A549 (cell line): ENCODE measurements at regions not wholly inside any gene's neighbourhood (a gene's known extent, or its start where the extent isn't known, plus 50 kb on each side); places are given as distances from the start of the nearest gene placed in this dataset.

Experiments
- ATAC-seq, 2 experiments: fragments of 200-7000 bp in 1 of 2; fragments of >200 bp in 1 of 2; cut with Nextera tagmentation in 1 of 2; cut with Tn5 transposase in 1 of 2; 3 replicates each; pipeline versions ENCODE4 v1.8.0 to v1.9.1; 2018 to 2020; ENCODE audit warnings: mild to moderate bottlenecking in 1 of 2, moderate library complexity in 1 of 2
- CTCF ChIA-PET: fragments of 300-600 bp; sonication (Branson Sonifier 250); formaldehyde crosslinking; extraction: SDS; loops from one replicate; lab custom pipeline; 2021; ENCODE audit warnings: antibody characterized with exemption, inconsistent platforms; lab: Yijun Ruan, JAX
- POLR2A ChIA-PET: fragments of 350-600 bp; formaldehyde crosslinking; extraction: SDS; loops from one replicate; lab custom pipeline; 2021; ENCODE audit warnings: antibody characterized with exemption, inconsistent platforms; lab: Yijun Ruan, JAX
- DNase-seq, 2 experiments: peaks; one replicate each; pipeline versions ENCODE4 v3.0.0 to v3.0.0-alpha.2; 2011 to 2016; ENCODE audit warnings: low read depth in 1 of 2, low spot score in 1 of 2
- FAIRE-seq: peaks from 2 replicates; lab custom pipeline; 2011; peaks lifted over from hg19 to GRCh38; lab: Jason Lieb, UNC
- H3K27ac ChIP-seq, 2 experiments: fragments of >200 bp; sonication (Bioruptor Twin); formaldehyde crosslinking; 3 replicates each; pipeline ENCODE4 v1.5.1; 2016 to 2017
- H3K4me1 ChIP-seq: fragments of >200 bp; sonication (Bioruptor Twin); formaldehyde crosslinking; 3 replicates; pipeline ENCODE4 v1.6.1; 2016
- H3K4me2 ChIP-seq: fragments of >200 bp; sonication (Bioruptor Twin); formaldehyde crosslinking; 3 replicates; pipeline ENCODE4 v1.6.1; 2016
- H3K4me3 ChIP-seq: fragments of >200 bp; sonication (Bioruptor Twin); formaldehyde crosslinking; 3 replicates; pipeline ENCODE4 v1.5.1; 2016
- H3K9me3 ChIP-seq: fragments of >200 bp; sonication (Bioruptor Twin); formaldehyde crosslinking; 3 replicates; pipeline ENCODE4 v1.6.1; 2016
- ATOH8 ChIP-seq: fragments of 250-450 bp; sonication (Bioruptor Pico); IDR thresholded peaks from 2 replicates; pipeline ENCODE4 v1.5.0; 2020; ENCODE audit warnings: low read depth, mild to moderate bottlenecking, moderate library complexity
- CBX2 ChIP-seq: fragments of 200-600 bp; sonication (generic); IDR thresholded peaks from 2 replicates; pipeline ENCODE4 v1.6.1; 2016; ENCODE audit warnings: low read depth, mild to moderate bottlenecking, borderline replicate concordance
- CEBPB ChIP-seq, 2 experiments: fragments of >200 bp in 1 of 2; sonication (Bioruptor Twin) in 1 of 2; formaldehyde crosslinking in 1 of 2; IDR thresholded peaks; 2 replicates each; pipeline ENCODE4 v1.6.1; 2012 to 2016
- CTCF ChIP-seq: fragments of >200 bp; sonication (Bioruptor Twin); formaldehyde crosslinking; IDR thresholded peaks from 3 replicates; pipeline ENCODE4 v1.5.1; 2016
- E2F6 ChIP-seq: IDR thresholded peaks from 2 replicates; pipeline ENCODE4 v1.6.1; 2012; ENCODE audit warnings: low read depth, borderline replicate concordance
- ELK1 ChIP-seq: fragments of 150-350 bp; IDR thresholded peaks from 2 replicates; pipeline ENCODE4 v1.6.1; 2014; ENCODE audit warnings: low read depth, mild to moderate bottlenecking, low read length
- GATA3 ChIP-seq: IDR thresholded peaks from 2 replicates; pipeline ENCODE4 v1.6.1; 2012; ENCODE audit warnings: borderline replicate concordance
- HES2 ChIP-seq: fragments of >200 bp; sonication (Bioruptor Twin); formaldehyde crosslinking; IDR thresholded peaks from 2 replicates; pipeline ENCODE4 v1.6.1; 2016
- HMGXB4 ChIP-seq: fragments of 250-450 bp; sonication (Bioruptor Pico); IDR thresholded peaks from 2 replicates; pipeline ENCODE4 v1.5.0; 2021; ENCODE audit warnings: mild to moderate bottlenecking, moderate library complexity, borderline replicate concordance
- HOXB13 ChIP-seq: fragments of 250-450 bp; sonication (Bioruptor Pico); IDR thresholded peaks from 2 replicates; pipeline ENCODE4 v1.5.0; 2020; ENCODE audit warnings: low read depth, mild to moderate bottlenecking, moderate library complexity
- JUN ChIP-seq, 2 experiments: fragments of >200 bp; sonication (Bioruptor Twin); formaldehyde crosslinking; IDR thresholded peaks; 2 replicates in 1 of 2; 3 replicates in 1 of 2; pipeline ENCODE4 v1.6.1; 2016 to 2017
- NFE2L2 ChIP-seq: fragments of 150-350 bp; conservative IDR thresholded peaks from 2 replicates; pipeline ENCODE4 v1.6.1; 2014; ENCODE audit warnings: low read length
- POLR2A ChIP-seq: IDR thresholded peaks from 2 replicates; pipeline ENCODE4 v1.6.1; 2012; ENCODE audit warnings: mild to moderate bottlenecking, low read length
- USF2 ChIP-seq: fragments of 450-650 bp; IDR thresholded peaks from 2 replicates; pipeline ENCODE4 v1.6.1; 2014; ENCODE audit warnings: antibody characterized with exemption
- ZSCAN20 ChIP-seq: fragments of 250-450 bp; sonication (Bioruptor Pico); IDR thresholded peaks from 2 replicates; pipeline ENCODE4 v1.8.0; 2022; ENCODE audit warnings: mild to moderate bottlenecking, moderate library complexity
- WGBS: methylation state at CpG from one replicate; pipeline ENCODE4 v1.1.6; 2017; ENCODE audit errors: missing lambda C conversion rate; 5-methylcytosine and 5-hydroxymethylcytosine counted together

GRCh38 chr2:151083856-151084795 lies 177.5 kb downstream of the RBM43 start:
- ATAC-seq (no peak), DNase-seq (no peak), FAIRE-seq (no peak)
- 35% methylated on average over 7 of the region's 7 CpGs for WGBS
- H3K27ac ChIP-seq: no peak overlapping the region
- H3K9me3 ChIP-seq: no peaks in the 10 kb centered on the region
- no peak for TF ChIP-seq NFE2L2
- no peak for TF ChIP-seq CEBPB (IDR thresholded peaks at IDR 0.05)
- TF ChIP-seq ATOH8: no peak
- TF ChIP-seq POLR2A: no peak
- TF ChIP-seq E2F6: no peak
- no peak overlapping the region for H3K4me2 ChIP-seq
- CTCF ChIA-PET: no interaction called here
- POLR2A ChIA-PET: no interaction called here
- no peaks in the 10 kb centered on the region for H3K4me1 ChIP-seq
- H3K4me3 ChIP-seq: no peak overlapping the region

- POLR2A ChIA-PET: no interaction called here
- peaks cover 9% of the 10 kb centered on the region; the same call in 1 of the 3 replicates for H3K9me3 ChIP-seq
- no peak for DNase-seq
- TF ChIP-seq CBX2 (no peak), USF2 (no peak), JUN (IDR thresholded peaks at IDR 0.05) (no peak), HMGXB4 (CRISPR knock-in tag) (no peak), HES2 (no peak), CTCF (no peak), ELK1 (no peak), GATA3 (no peak), ZSCAN20 (CRISPR knock-in tag) (no peak), HOXB13 (no peak)
- TF ChIP-seq, all 56 proteins: peak for 0
- FAIRE-seq (no peak), ATAC-seq (no peak)
- no peak overlapping the region for H3K4me3 ChIP-seq
- H3K4me1 ChIP-seq: no peaks in the 10 kb centered on the region
- CTCF ChIA-PET: interaction anchor here (1.2 kb wide), 1 partner anchor 28 kb away, joined by 3 read pairs; no protein-coding TSS in a partner anchor
- no peak overlapping the region for H3K27ac ChIP-seq
- no peak overlapping the region for H3K4me2 ChIP-seq
Measured at GRCh38 chr2:151078889-151079288, 182.8 kb downstream of the RBM43 start.
